KMS-11 (cell line): ENCODE measurements at regions not wholly inside any gene's neighbourhood (a gene's known extent, or its start where the extent isn't known, plus 50 kb on each side); places are given as distances from the start of the nearest gene placed in this dataset.

Experiments used
- H2AFZ ChIP-seq: fragments of 200-600 bp; sonication (generic); 2 replicates; pipeline ENCODE4 v1.6.1; 2016; ENCODE audit warnings: antibody characterized with exemption, mixed run types, low read depth
- H3K27ac ChIP-seq: fragments of 200-600 bp; sonication (generic); 2 replicates; pipeline ENCODE4 v1.6.1; 2016; ENCODE audit warnings: mild to moderate bottlenecking, mixed run types
- H3K27me3 ChIP-seq: fragments of 200-600 bp; sonication (generic); 2 replicates; pipeline ENCODE4 v1.6.1; 2017; ENCODE audit warnings: mild to moderate bottlenecking, low read depth, mixed run types, moderate library complexity; ENCODE audit not compliant: insufficient read depth
- H3K36me3 ChIP-seq: fragments of 200-600 bp; sonication (generic); 2 replicates; pipeline ENCODE4 v1.6.1; 2017; ENCODE audit warnings: mild to moderate bottlenecking, mixed run types; ENCODE audit not compliant: insufficient read depth
- H3K4me1 ChIP-seq: fragments of 200-600 bp; sonication (generic); 2 replicates; pipeline ENCODE4 v1.6.1; 2016; ENCODE audit warnings: mild to moderate bottlenecking, low read depth, mixed run types; ENCODE audit not compliant: poor library complexity, severe bottlenecking
- H3K4me2 ChIP-seq: fragments of 200-600 bp; sonication (generic); 2 replicates; pipeline ENCODE4 v1.7.0; 2016; ENCODE audit warnings: mild to moderate bottlenecking, mixed run types
- H3K4me3 ChIP-seq: fragments of 200-600 bp; sonication (generic); IDR thresholded peaks from 2 replicates; pipeline ENCODE4 v1.6.1; 2017; ENCODE audit warnings: low read depth, low read length, mixed read lengths; ENCODE audit not compliant: insufficient read depth
- H3K79me2 ChIP-seq: fragments of 200-600 bp; sonication (generic); 2 replicates; pipeline ENCODE4 v1.6.1; 2016; ENCODE audit warnings: low read depth, mixed run types; ENCODE audit not compliant: insufficient read depth
- H3K9ac ChIP-seq: fragments of 200-600 bp; sonication (generic); 2 replicates; pipeline ENCODE4 v1.6.1; 2016; ENCODE audit warnings: mild to moderate bottlenecking, mixed run types
- H4K20me1 ChIP-seq: fragments of 200-600 bp; sonication (generic); 2 replicates; pipeline ENCODE4 v1.6.1; 2016; ENCODE audit warnings: mild to moderate bottlenecking, mixed run types; ENCODE audit not compliant: insufficient read depth
- CTCF ChIP-seq: fragments of 200-600 bp; sonication (generic); conservative IDR thresholded peaks from 2 replicates; pipeline ENCODE4 v1.6.1; 2017; ENCODE audit warnings: low read depth, mild to moderate bottlenecking, antibody characterized with exemption, low read length, moderate library complexity, mixed read lengths

- Histone ChIP-seq H3K4me3 (no peak overlapping the region), H4K20me1 (no peaks in the 10 kb centered on the region), H3K4me2 (no peak overlapping the region), H2AFZ (no peak overlapping the region), H3K79me2 (no peaks in the 10 kb centered on the region), H3K4me1 (no peaks in the 10 kb centered on the region), H3K36me3 (no peaks in the 10 kb centered on the region), H3K27me3 (no peaks in the 10 kb centered on the region), H3K9ac (no peak overlapping the region), H3K27ac (no peak overlapping the region)
- TF ChIP-seq CTCF, result no peak
Measured at GRCh38 chr5:93107141-93107540, 473.9 kb downstream of the NR2F1-AS1 start.

GRCh38 chr5:93101661-93102060 lies 479.4 kb downstream of the NR2F1-AS1 start:
- Histone ChIP-seq H2AFZ (no peak overlapping the region), H4K20me1 (no peaks in the 10 kb centered on the region), H3K27me3 (no peaks in the 10 kb centered on the region), H3K9ac (no peak overlapping the region), H3K4me2 (no peak overlapping the region), H3K4me1 (no peaks in the 10 kb centered on the region), H3K27ac (no peak overlapping the region), H3K36me3 (no peaks in the 10 kb centered on the region), H3K79me2 (no peaks in the 10 kb centered on the region), H3K4me3 (no peak overlapping the region)
- no peak for TF ChIP-seq CTCF

- H3K9ac ChIP-seq, result no peak overlapping the region
- no peaks in the 10 kb centered on the region for H4K20me1 ChIP-seq
- no peaks in the 10 kb centered on the region for H3K36me3 ChIP-seq
- H3K27ac ChIP-seq, result no peak overlapping the region
- H3K27me3 ChIP-seq, result no peaks in the 10 kb centered on the region
- H2AFZ ChIP-seq, result no peak overlapping the region
- no peak for TF ChIP-seq CTCF
- H3K4me1 ChIP-seq, result no peaks in the 10 kb centered on the region
- no peaks in the 10 kb centered on the region for H3K79me2 ChIP-seq
- H3K4me2 ChIP-seq, result no peak overlapping the region
- H3K4me3 ChIP-seq, result no peak overlapping the region
Measured at GRCh38 chr5:93100976-93101375, 480.0 kb downstream of the NR2F1-AS1 start.

GRCh38 chr5:93100428-93100827 lies 480.6 kb downstream of the NR2F1-AS1 start:
- no peak overlapping the region for H3K27ac ChIP-seq
- no peak overlapping the region for H3K9ac ChIP-seq

More at GRCh38 chr5:93100428-93100827, 480.6 kb downstream of the NR2F1-AS1 start:
- Histone ChIP-seq H3K4me1 (no peaks in the 10 kb centered on the region), H3K79me2 (no peaks in the 10 kb centered on the region), H3K27me3 (no peaks in the 10 kb centered on the region), H2AFZ (no peak overlapping the region), H4K20me1 (no peaks in the 10 kb centered on the region), H3K4me3 (no peak overlapping the region), H3K4me2 (no peak overlapping the region), H3K36me3 (no peaks in the 10 kb centered on the region)
- no peak for TF ChIP-seq CTCF
